Ovary (tissue), 3 donors: ENCODE measurements at regions not wholly inside any gene's neighbourhood (a gene's known extent, or its start where the extent isn't known, plus 50 kb on each side); places are given as distances from the start of the nearest gene placed in this dataset.

Source experiments
- CTCF ChIP-seq, 3 donors: fragments of 450-650 bp in 2 of 3; fragments of 200-600 bp in 1 of 3; IDR thresholded peaks; one replicate each; pipeline versions ENCODE4 v1.5.1 to v1.8.0; 2016 to 2022; ENCODE audit warnings: antibody characterized with exemption in 3 of 3, mild to moderate bottlenecking in 1 of 3
- EP300 ChIP-seq: sonication (generic); formaldehyde crosslinking; IDR thresholded peaks from one replicate; pipeline ENCODE4 v1.6.1; 2017; ENCODE audit warnings: antibody characterized with exemption
- POLR2A ChIP-seq: fragments of 450-650 bp; IDR thresholded peaks from one replicate; pipeline ENCODE4 v1.6.1; 2017; ENCODE audit warnings: antibody characterized with exemption, mild to moderate bottlenecking, moderate library complexity
- donor health status: DM: no; HTN: no; CAD: no.

- TF ChIP-seq CTCF (IDR thresholded peaks at IDR 0.05) (no peak), EP300 (no peak), POLR2A (no peak)
Observed at GRCh38 chr15:96132126-96132525, 198.4 kb upstream of the NR2F2 start.
